ENCODE measurements at regions not wholly inside any gene's neighbourhood (a gene's known extent, or its start where the extent isn't known, plus 50 kb on each side); places are given as distances from the start of the nearest gene placed in this dataset.

DNA sequence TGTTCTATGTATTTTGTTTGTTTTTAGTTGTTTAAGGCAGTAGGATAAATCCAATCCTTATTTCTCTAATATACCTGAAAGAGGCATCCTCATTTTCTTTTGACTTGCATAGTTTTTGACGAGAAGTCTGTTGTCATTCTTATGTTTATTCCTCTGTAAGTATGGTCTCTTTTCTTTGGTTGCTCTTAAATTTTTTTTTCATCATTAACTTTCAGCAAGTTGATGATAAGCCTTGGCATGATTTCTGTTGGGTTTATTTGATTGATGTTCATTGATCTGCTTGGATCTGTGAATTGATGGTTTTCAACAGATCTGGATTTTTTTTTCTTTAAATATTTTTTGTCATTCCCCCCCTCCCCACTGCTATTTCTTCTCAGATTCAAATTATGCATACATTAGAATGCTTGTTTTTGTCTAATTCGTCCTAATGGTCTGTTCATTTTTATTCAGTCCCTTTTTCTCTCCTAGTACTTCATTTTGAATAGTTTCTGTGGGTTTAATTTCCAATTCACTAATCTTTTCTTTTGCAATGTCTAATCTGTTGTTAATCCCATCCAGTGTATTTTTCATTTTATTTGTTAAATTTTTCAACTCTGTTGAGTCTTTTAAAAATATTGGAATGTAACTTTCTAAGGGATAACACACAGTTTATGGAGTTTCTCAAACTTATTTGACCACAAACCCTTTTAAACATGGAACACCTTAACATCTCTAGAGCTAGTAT is 495.9 kb downstream of the CSNK1G3 start:
- FAIRE-seq: no peak
- Histone ChIP-seq H3K9me3 (replicated peaks; ENCODE audit: control insufficient read depth, insufficient read depth, low read depth, low read length) (no peaks in the 10 kb centered on the region), H3K36me3 (ENCODE audit: control insufficient read depth, insufficient read depth, low read length) (no peaks in the 10 kb centered on the region), H3K9me1 (ENCODE audit: control insufficient read depth, insufficient read depth, low read length) (no peaks in the 10 kb centered on the region), H3K79me2 (ENCODE audit: control insufficient read depth, insufficient read depth, low read length) (no peaks in the 10 kb centered on the region), H3K27me3 (ENCODE audit: control insufficient read depth in 2 of 2, insufficient read depth in 2 of 2, low read length in 2 of 2) (no peaks in the 10 kb centered on the region), H3K4me1 (replicated peaks in 1 of 2; ENCODE audit: control insufficient read depth in 2 of 2, insufficient read depth in 2 of 2, low read length in 2 of 2) (no peaks in the 10 kb centered on the region), H3K9ac (ENCODE audit: insufficient read depth in 1 of 2, low read depth in 2 of 2, low read length in 2 of 2) (no peak overlapping the region), H3K4me3 (no peak overlapping the region), H3K27ac (ENCODE audit: extremely low read depth, low read depth, low read length) (no peak overlapping the region), H2AFZ (ENCODE audit: low read depth, low read length) (no peak overlapping the region), H3K4me2 (ENCODE audit: insufficient read depth, low read length) (no peak overlapping the region), H4K20me1 (replicated peaks; ENCODE audit: control insufficient read depth, insufficient read depth, low read length) (no peaks in the 10 kb centered on the region)
- no peak for ATAC-seq
- ChIA-PET POLR2A (no interaction called here), CTCF (ENCODE audit: low intra/inter-chr PET ratio) (no interaction called here)
- intact Hi-C loops (cut with micrococcal nuclease): no loop called here
- 0% methylated on average over 2 of the region's 2 CpGs for WGBS (ENCODE audit: insufficient coverage, low coverage, missing lambda C conversion rate)
- no peak for DNase-seq (ENCODE audit: extremely low read depth in 1 of 4, low spot score in 3 of 4)
- BruUV-seq (replicated peaks): no TSS peak
- TF ChIP-seq ZFP30 (CRISPR knock-in tag; IDR thresholded peaks at IDR 0.05; ENCODE audit: borderline replicate concordance) (peak; percentile 81), RBM25 (IDR thresholded peaks at IDR 0.05; ENCODE audit: low read depth, low read length, severe bottlenecking) (peak; percentile 32), CBX3 (IDR thresholded peaks at IDR 0.05; ENCODE audit: borderline replicate concordance in 1 of 2, low read length in 2 of 2) (0 out of 3 replicates have a peak, but pooled peaks of 1 of the 2 experiments have one; percentile 20), SREBF1 (IDR thresholded peaks at IDR 0.05; ENCODE audit: borderline replicate concordance, low read depth, low read length) (no peak)
- in situ Hi-C loops (cut with MboI): no loop called here

DNA sequence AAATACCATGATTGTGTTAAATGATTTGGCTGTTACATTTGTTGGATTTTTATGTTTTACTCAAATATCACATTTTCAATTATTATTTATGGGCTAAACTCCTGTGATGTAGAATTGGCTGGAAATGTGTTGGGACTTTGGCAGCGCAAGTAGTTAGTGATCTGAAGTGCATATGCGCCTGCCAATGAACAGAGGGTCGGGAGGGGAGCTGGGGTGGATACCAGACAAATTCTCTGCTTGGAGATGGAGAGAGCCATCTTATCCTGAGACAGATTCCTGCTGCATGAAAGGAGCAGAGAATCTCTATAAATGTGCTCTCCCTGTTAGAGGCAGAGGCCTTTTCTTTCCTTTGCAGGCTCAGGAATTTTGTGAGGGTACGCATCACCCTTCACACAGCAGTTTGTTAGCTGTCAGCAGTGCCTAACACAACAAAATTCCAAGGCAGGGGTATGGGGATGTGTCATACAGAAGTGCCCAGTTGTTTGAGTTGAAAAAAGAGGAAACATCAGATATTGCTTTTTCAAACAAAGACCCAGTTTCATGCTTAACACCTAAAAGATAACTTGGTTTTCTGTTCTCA is 489.1 kb downstream of the CSNK1G3 start:
- POLR2A ChIA-PET: no interaction called here
- in situ Hi-C loops (cut with MboI): no loop called here

More for the DNA sequence above, 489.1 kb downstream of the CSNK1G3 start:
- FAIRE-seq: no peak
- no TSS peak for BruUV-seq (replicated peaks)
- TF ChIP-seq POLR2G (IDR thresholded peaks at IDR 0.05; ENCODE audit: low read depth, low read length) (no peak), GATAD2A (IDR thresholded peaks at IDR 0.05) (no peak), FOXK1 (CRISPR knock-in tag; IDR thresholded peaks at IDR 0.05; ENCODE audit: borderline replicate concordance) (no peak), CHD1 (IDR thresholded peaks at IDR 0.05; ENCODE audit: low read length) (no peak), RBM14 (IDR thresholded peaks at IDR 0.05; ENCODE audit: borderline replicate concordance, insufficient read depth, low read depth, low read length) (no peak), KHSRP (IDR thresholded peaks at IDR 0.05) (no peak)
- TF ChIP-seq, protein P1, sequence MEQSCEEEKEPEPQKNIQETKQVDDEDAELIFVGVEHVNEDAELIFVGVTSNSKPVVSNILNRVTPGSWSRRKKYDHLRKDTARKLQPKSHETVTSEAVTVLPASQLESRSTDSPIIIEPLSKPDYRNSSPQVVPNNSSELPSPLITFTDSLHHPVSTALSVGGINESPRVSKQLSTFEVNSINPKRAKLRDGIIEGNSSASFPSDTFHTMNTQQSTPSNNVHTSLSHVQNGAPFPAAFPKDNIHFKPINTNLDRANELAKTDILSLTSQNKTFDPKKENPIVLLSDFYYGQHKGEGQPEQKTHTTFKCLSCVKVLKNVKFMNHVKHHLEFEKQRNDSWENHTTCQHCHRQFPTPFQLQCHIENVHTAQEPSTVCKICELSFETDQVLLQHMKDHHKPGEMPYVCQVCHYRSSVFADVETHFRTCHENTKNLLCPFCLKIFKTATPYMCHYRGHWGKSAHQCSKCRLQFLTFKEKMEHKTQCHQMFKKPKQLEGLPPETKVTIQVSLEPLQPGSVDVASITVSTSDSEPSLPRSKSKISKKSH (CRISPR knock-in tag; IDR thresholded peaks at IDR 0.05): no peak
- ATAC-seq: no peak
- CTCF ChIA-PET (ENCODE audit: low intra/inter-chr PET ratio): no interaction called here
- intact Hi-C loops (cut with micrococcal nuclease): no loop called here
- H4K20me1 ChIP-seq (replicated peaks; ENCODE audit: control insufficient read depth, insufficient read depth, low read length): no peaks in the 10 kb centered on the region
- H3K9ac ChIP-seq (ENCODE audit: insufficient read depth in 1 of 2, low read depth in 2 of 2, low read length in 2 of 2): no peak overlapping the region
- no peak overlapping the region for H3K27ac ChIP-seq (ENCODE audit: extremely low read depth, low read depth, low read length)
- no peaks in the 10 kb centered on the region for H3K9me1 ChIP-seq (ENCODE audit: control insufficient read depth, insufficient read depth, low read length)
- H3K79me2 ChIP-seq (ENCODE audit: control insufficient read depth, insufficient read depth, low read length): no peaks in the 10 kb centered on the region
- 6% methylated on average over 4 of the region's 4 CpGs for WGBS (ENCODE audit: insufficient coverage, low coverage, missing lambda C conversion rate)
- no peaks in the 10 kb centered on the region for H3K4me1 ChIP-seq (replicated peaks in 1 of 2; ENCODE audit: control insufficient read depth in 2 of 2, insufficient read depth in 2 of 2, low read length in 2 of 2)
- no peak for DNase-seq (ENCODE audit: extremely low read depth in 1 of 4, low spot score in 3 of 4)
- no peaks in the 10 kb centered on the region for H3K36me3 ChIP-seq (ENCODE audit: control insufficient read depth, insufficient read depth, low read length)
- no peaks in the 10 kb centered on the region for H3K27me3 ChIP-seq (ENCODE audit: control insufficient read depth in 2 of 2, insufficient read depth in 2 of 2, low read length in 2 of 2)
- no peak overlapping the region for H3K4me3 ChIP-seq
- no peaks in the 10 kb centered on the region for H3K9me3 ChIP-seq (replicated peaks; ENCODE audit: control insufficient read depth, insufficient read depth, low read depth, low read length)
- no peak overlapping the region for H2AFZ ChIP-seq (ENCODE audit: low read depth, low read length)
- H3K4me2 ChIP-seq (ENCODE audit: insufficient read depth, low read length): no peak overlapping the region

All from K562 (cell line).